ENCODE measurements at regions not wholly inside any gene's neighbourhood (a gene's known extent, or its start where the extent isn't known, plus 50 kb on each side); places are given as distances from the start of the nearest gene placed in this dataset.

DNA sequence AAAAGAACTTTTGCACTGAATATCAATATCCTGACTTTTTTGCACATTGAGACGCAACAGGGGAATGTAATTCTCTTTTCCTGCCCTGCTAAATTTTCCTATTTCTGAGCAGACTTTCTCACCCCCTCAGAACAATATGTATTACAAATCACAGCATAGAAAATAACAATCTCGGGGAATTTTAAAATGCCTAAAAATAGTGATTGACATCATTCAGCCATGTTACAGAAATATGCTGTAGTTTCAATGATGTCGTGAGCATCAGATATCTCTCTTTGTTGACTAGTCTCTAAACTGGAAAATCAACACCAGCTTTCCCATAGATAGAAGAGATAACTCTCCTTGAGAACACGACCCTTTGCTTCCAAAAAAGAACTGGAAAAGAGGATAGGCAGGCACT lies 166.7 kb downstream of the ZDHHC21 start:
- TF ChIP-seq CTCF (IDR thresholded peaks at IDR 0.05) (no peak), POLR2A (IDR thresholded peaks at IDR 0.05) (no peak)
